ENCODE measurements at regions not wholly inside any gene's neighbourhood (a gene's known extent, or its start where the extent isn't known, plus 50 kb on each side); places are given as distances from the start of the nearest gene placed in this dataset.

- DNase-seq (ENCODE audit: low read depth in 2 of 2), result no peak
These were observed 815.1 kb downstream of the VGLL3 start for GRCh38 chr3:86175593-86176444.

DNA sequence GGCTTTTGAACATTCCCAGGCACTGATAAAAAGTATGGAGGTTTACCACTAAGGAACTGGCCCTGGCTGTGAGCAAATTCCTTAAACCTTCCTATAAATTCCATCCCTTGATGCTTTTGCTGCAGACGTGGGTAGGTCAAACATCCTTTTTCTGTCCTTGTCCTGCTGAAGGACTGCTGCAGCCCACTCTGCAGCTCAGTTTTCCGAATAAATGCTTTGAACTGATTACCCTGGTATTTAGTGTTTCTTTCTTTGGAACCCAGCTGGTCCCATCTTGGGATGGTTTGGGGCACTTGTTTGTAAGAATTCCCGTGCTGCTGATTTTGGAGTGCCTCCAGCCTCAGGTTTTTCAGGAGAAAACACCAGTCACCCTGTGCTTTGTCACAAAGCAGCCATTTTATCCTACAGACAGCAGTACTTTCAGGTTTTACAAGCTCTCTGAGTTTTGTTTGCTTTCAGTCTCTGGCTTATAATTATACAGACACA, 815.9 kb downstream of the VGLL3 start:
- no peak for DNase-seq (ENCODE audit: low read depth in 2 of 2)

DNA sequence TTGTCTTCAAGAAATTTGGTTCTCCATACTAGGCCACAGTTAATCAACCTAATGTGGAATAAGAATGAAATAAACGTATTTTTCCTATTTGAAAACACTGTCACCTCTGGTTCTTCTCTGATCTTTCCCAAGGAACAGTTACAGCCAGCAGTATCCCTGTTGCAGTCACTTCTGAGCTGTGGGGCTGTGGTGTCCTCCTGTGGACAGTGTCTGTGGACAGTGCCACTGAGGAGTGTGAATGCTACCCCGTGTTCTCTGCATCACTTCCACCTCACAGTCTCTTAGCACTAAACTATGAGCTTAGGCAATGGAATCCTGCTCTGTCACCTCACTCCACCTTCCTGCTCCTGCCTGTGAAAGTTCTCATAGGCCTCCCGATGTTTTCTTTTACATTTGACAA, 817.5 kb downstream of the VGLL3 start:
- DNase-seq (ENCODE audit: low read depth in 2 of 2), result no peak

GRCh38 chr3:86168512-86168911, 822.4 kb downstream of the VGLL3 start:
- DNase-seq (ENCODE audit: low read depth in 2 of 2), result no peak

DNA sequence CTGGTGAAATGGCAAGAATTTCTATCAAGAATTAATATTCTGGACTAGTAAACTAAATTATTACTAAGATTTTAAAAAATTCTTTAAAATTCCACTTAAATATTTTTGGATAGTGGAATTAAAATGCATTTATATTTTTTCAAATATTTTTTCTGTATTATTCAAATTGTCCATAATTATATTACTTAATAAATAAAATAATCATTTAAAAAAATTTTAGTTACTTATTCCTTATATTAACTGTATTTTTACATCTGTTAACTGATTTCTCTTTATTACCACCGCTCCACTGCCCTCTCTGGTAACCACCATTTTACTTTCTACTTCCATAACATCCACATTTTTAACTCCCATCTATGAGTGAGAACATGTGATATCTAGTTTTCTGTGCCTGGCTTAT, 828.4 kb downstream of the VGLL3 start:
- DNase-seq (ENCODE audit: low read depth in 2 of 2), result no peak

DNA sequence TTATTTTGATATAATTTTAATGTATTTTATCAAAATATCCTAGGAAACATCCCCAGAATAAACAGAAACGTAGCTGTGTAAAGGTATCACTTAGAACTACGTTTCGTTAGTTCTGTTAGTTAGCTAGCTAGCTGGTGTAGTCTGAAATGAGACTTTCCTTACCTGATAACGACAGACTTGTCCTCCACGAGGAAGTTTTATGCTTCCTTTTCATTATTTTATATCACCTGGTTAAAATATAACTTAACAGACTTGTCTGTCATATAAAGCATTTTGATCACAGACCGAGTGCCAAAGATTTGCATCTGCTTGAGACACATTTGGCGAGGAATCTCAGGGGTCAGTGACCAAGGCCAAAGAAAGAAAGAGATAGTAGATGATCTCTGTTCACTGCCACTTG, 829.5 kb downstream of the VGLL3 start:
- no peak for DNase-seq (ENCODE audit: low read depth in 2 of 2)

DNA sequence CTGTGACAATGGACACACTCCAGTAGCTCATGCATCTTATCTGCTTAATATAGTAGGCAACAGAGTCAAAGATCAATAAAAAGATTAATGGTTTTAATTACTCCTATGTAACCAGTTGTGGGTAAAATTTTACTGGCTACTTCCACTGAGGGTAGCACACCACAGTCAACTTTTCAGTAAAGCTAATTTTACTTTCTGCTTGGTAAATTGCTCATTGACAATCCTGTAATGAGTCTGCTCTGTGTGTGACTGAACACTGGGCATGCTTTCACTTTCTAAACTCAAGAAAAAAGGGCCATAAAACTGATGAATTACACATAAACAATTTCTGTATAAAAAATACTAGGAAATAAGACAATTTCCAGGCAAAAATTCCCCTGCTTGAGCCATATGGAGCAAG, 838.3 kb downstream of the VGLL3 start:
- no peak for DNase-seq (ENCODE audit: low read depth in 2 of 2)

- no peak for DNase-seq (ENCODE audit: low read depth in 2 of 2)
These were observed 841.9 kb downstream of the VGLL3 start for GRCh38 chr3:86149054-86149453.

DNA sequence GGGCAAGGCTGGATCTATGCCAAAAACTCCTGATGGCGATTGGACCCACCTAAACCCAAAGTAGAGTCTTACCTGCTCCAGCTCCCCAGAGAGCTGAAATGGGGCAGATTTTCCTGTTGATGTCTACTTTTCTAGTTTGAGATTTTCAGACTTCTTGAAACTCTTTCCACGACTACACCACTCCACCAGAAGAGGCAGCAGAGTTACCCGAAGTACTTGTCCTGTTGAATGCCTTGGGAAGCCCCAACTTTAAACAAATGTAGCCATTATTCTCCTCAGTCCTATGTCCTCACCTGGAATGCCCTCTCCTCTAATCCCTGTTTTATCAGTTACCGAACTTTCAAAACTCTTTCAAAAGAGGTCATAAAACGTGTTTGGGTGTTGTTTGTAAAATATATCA, 843.8 kb downstream of the VGLL3 start:
- DNase-seq (ENCODE audit: low read depth in 2 of 2), result no peak

GRCh38 chr3:86126552-86126951, 864.4 kb downstream of the VGLL3 start:
- no peak for DNase-seq (ENCODE audit: low read depth in 2 of 2)
